Endodermal cell (in vitro differentiated cells): ENCODE measurements at regions not wholly inside any gene's neighbourhood (a gene's known extent, or its start where the extent isn't known, plus 50 kb on each side); places are given as distances from the start of the nearest gene placed in this dataset.

Source experiments
- DNase-seq: peaks from one replicate; pipeline ENCODE4 v3.0.0-alpha.2; 2017
- H3K27ac ChIP-seq: 2 replicates; pipeline ENCODE4 v1.5.1; 2013; ENCODE audit warnings: mild to moderate bottlenecking, low read depth, low read length, moderate library complexity
- H3K27me3 ChIP-seq: 2 replicates; pipeline ENCODE4 v1.6.1; 2013; ENCODE audit warnings: mild to moderate bottlenecking, low read length, moderate library complexity; ENCODE audit not compliant: insufficient read depth, control insufficient read depth, poor library complexity, severe bottlenecking
- H3K36me3 ChIP-seq: 2 replicates; pipeline ENCODE4 v1.7.0; 2013; ENCODE audit warnings: mild to moderate bottlenecking, low read length, moderate library complexity; ENCODE audit not compliant: control insufficient read depth, insufficient read depth
- H3K4me1 ChIP-seq: one replicate; pipeline ENCODE4 v1.7.0; 2013; ENCODE audit warnings: low read length; ENCODE audit not compliant: control insufficient read depth, insufficient read depth
- H3K4me3 ChIP-seq: 2 replicates; pipeline ENCODE4 v1.5.1; 2013; ENCODE audit warnings: mild to moderate bottlenecking, low read length, moderate library complexity
- H3K9ac ChIP-seq: 2 replicates; pipeline ENCODE4 v1.6.1; 2013; ENCODE audit warnings: mild to moderate bottlenecking, low read length, moderate library complexity; ENCODE audit not compliant: poor library complexity, severe bottlenecking; ENCODE audit errors: extremely low read depth
- H3K9me3 ChIP-seq: 2 replicates; pipeline ENCODE4 v1.6.1; 2013; ENCODE audit warnings: mild to moderate bottlenecking, low read length, moderate library complexity; ENCODE audit not compliant: control insufficient read depth
- H3K27ac Mint-ChIP-seq: 2 replicates; pipeline ENCODE4 v1.8.0; 2020; ENCODE audit warnings: mixed read lengths
- H3K27me3 Mint-ChIP-seq: 2 replicates; pipeline ENCODE4 v1.8.0; 2021; ENCODE audit warnings: mild to moderate bottlenecking, mixed read lengths; ENCODE audit not compliant: insufficient read depth
- H3K36me3 Mint-ChIP-seq: 2 replicates; pipeline ENCODE4 v1.8.0; 2020; ENCODE audit warnings: low read depth, mixed read lengths
- H3K4me1 Mint-ChIP-seq: 2 replicates; pipeline ENCODE4 v1.8.0; 2020; ENCODE audit warnings: mixed read lengths
- H3K4me3 Mint-ChIP-seq: 2 replicates; pipeline ENCODE4 v1.8.0; 2020; ENCODE audit warnings: mild to moderate bottlenecking, moderate library complexity, mixed read lengths
- H3K9me3 Mint-ChIP-seq: 2 replicates; pipeline ENCODE4 v1.8.0; 2020; ENCODE audit warnings: mild to moderate bottlenecking, mixed read lengths
- CTCF ChIP-seq: fragments of 200-600 bp; sonication (generic); conservative IDR thresholded peaks from 2 replicates; pipeline ENCODE4 v1.5.0; 2021; ENCODE audit warnings: antibody characterized with exemption, mild to moderate bottlenecking
- WGBS, 2 experiments: methylation state at CpG; one replicate each; pipeline versions ENCODE4 v1.1.5 to v1.1.7; 2013; ENCODE audit warnings: missing lambda C conversion rate in 2 of 2, mixed read lengths in 1 of 2; ENCODE audit not compliant: insufficient coverage in 1 of 2, insufficient read length in 1 of 2; 5-methylcytosine and 5-hydroxymethylcytosine counted together

- Histone ChIP-seq H3K27me3 (no peaks in the 10 kb centered on the region), H3K9me3 (no peaks in the 10 kb centered on the region), H3K9ac (no peak overlapping the region), H3K27ac (no peak overlapping the region), H3K36me3 (no peaks in the 10 kb centered on the region), H3K4me3 (no peak overlapping the region), H3K4me1 (no peaks in the 10 kb centered on the region)
- Mint-ChIP-seq H3K27me3 (no peaks in the 10 kb centered on the region), H3K27ac (no peak overlapping the region), H3K4me3 (no peak overlapping the region), H3K4me1 (peaks cover 4% of the 10 kb centered on the region), H3K9me3 (no peaks in the 10 kb centered on the region), H3K36me3 (no peaks in the 10 kb centered on the region)
- no CpG with 5 or more reads among the region's 1 CpG for WGBS, 2 experiments
- DNase-seq: no peak
- TF ChIP-seq CTCF: no peak
Measured at GRCh38 chr4:134278675-134279074, 77.1 kb upstream of the PABPC4L start.

- no peak overlapping the region for H3K27ac Mint-ChIP-seq
- no peak for TF ChIP-seq CTCF
- H3K4me1 Mint-ChIP-seq: peaks cover 4% of the 10 kb centered on the region
- no peak overlapping the region for H3K4me3 ChIP-seq
- no peaks in the 10 kb centered on the region for H3K4me1 ChIP-seq
- no peak overlapping the region for H3K9ac ChIP-seq
- WGBS, 2 experiments: 96 to 100% methylated on average over 1 to 2 of the region's 2 CpGs
- H3K27me3 Mint-ChIP-seq: no peaks in the 10 kb centered on the region
- no peaks in the 10 kb centered on the region for H3K27me3 ChIP-seq
- H3K27ac ChIP-seq: no peak overlapping the region
- H3K36me3 Mint-ChIP-seq: no peaks in the 10 kb centered on the region
- H3K9me3 Mint-ChIP-seq: no peaks in the 10 kb centered on the region
- DNase-seq: no peak
- peaks cover 9% of the 10 kb centered on the region for H3K9me3 ChIP-seq
- H3K36me3 ChIP-seq: no peaks in the 10 kb centered on the region
- no peak overlapping the region for H3K4me3 Mint-ChIP-seq
Measured at GRCh38 chr4:134276476-134276875, 74.9 kb upstream of the PABPC4L start.

GRCh38 chr4:134260126-134260525 lies 58.5 kb upstream of the PABPC4L start:
- Mint-ChIP-seq H3K4me3 (no peak overlapping the region), H3K9me3 (peaks cover 19% of the 10 kb centered on the region), H3K27me3 (no peaks in the 10 kb centered on the region), H3K4me1 (no peaks in the 10 kb centered on the region), H3K27ac (no peak overlapping the region), H3K36me3 (no peaks in the 10 kb centered on the region)
- Histone ChIP-seq H3K36me3 (no peaks in the 10 kb centered on the region), H3K4me1 (no peaks in the 10 kb centered on the region), H3K27me3 (no peaks in the 10 kb centered on the region), H3K9ac (no peak overlapping the region), H3K9me3 (peaks cover 23% of the 10 kb centered on the region), H3K4me3 (no peak overlapping the region), H3K27ac (no peak overlapping the region)
- WGBS, 2 experiments: 100% methylated on average over 1 of the region's 1 CpG
- no peak for TF ChIP-seq CTCF
- DNase-seq: no peak
